Right renal pelvis (tissue), 4 donors: ENCODE measurements at regions not wholly inside any gene's neighbourhood (a gene's known extent, or its start where the extent isn't known, plus 50 kb on each side); places are given as distances from the start of the nearest gene placed in this dataset.

Source experiments
- DNase-seq, 4 donors: peaks; one replicate each; pipeline ENCODE4 v3.0.0-alpha.2; 2013; ENCODE audit warnings: low read depth in 4 of 4, low spot score in 3 of 4, missing footprints in 1 of 4

DNA sequence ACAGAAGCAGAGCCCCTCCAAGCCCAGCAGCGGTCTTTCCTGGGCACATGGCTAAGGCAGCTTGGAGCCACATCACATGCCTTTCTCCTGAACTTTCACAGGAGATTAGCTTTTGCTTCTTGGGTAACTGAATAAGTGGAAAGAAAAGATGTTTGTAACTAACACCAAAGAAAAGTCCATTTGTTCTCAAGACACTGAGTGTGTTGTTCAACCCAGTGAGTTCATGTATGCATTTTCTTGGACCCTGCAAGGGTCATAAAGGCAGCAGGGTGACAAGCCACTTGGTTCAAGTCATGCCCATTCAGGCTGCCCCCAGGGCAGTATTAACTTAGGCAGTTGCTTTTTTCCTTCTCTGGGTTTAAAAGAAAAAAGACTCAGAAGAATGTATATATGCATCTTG, 203.4 kb downstream of the FAM76B start:
- no peak for DNase-seq

DNA sequence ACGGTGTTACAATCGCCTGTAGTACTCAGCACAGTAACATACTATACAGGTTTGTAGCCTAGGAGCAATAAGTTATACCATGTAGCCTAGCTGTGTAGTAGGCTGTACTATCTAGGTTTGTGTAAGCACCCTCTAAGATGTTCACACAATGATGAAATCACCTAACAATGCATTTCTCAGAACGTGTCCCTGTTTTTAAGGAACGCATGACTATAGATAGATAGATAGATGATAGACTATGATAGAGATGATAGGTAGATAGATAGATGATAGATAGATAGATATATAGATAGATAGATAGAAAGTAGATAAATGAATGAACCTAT, 203.9 kb downstream of the FAM76B start:
- no peak for DNase-seq

DNA sequence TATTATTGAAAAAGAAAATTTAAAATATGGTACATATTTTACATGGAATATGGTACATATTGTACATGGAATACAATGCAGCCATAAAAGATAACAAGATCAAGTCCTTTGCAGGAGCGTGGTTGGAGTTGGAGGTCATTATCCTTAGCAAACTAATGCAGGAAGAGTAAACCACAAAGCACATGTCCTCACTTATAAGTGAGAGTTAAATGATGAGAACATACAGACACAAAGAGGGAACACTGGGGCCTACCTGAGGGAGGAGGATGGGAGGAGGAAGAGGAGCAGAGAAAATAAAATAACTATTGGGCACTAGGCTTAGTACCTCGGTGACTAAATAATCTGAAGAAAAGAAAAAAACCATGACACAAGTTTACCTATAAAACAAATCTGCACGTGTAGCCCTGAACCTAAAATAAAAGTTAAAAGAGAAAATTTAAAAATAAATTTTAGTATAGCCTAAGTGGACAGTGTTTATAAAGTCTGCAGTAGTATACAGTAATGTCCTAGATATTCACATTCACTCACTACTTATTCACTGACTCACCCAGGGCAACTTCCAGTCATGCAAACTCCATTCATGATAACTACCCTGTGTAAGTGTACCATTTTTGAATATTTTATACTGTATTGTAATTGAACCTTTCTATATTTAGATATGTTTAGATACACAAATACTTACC, 204.4 kb downstream of the FAM76B start:
- no peak for DNase-seq

DNA sequence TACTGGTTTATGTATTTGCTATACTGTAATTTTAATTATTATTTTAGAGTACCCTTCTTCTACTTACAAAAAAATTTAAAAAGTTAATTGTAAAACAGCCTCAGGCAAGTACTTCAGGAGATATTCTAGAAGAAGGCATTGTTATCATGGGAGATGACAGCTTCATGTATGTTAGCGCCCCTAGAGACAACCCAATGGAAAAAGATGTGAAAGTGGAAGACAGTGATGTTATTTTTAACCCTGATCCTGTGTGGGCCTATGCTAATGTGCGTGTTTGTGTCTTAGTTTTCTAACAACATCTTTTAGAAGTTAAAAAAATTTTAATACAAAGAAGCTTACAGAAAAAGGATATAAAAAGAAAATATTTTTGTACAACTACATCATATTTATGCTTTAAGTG, 205.0 kb downstream of the FAM76B start:
- no peak for DNase-seq

DNA sequence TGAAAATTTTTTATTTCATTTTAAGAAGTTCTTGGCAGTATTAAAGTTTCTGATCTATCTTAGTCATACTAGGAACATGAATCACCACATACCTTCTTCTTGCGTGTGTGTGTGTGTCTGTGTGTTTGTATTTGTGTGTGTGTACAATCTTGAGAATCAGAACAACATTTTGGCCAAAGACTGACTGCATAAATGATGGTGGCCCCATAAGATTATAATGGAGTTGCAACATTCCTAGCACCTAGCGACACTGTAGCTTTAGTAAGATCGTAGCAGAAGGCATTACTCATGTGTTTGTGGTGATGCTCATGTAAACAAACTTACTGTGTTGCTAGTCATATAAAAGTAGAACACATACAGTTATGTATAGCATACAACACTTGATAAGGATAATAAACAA, 205.4 kb downstream of the FAM76B start:
- no peak for DNase-seq

DNA sequence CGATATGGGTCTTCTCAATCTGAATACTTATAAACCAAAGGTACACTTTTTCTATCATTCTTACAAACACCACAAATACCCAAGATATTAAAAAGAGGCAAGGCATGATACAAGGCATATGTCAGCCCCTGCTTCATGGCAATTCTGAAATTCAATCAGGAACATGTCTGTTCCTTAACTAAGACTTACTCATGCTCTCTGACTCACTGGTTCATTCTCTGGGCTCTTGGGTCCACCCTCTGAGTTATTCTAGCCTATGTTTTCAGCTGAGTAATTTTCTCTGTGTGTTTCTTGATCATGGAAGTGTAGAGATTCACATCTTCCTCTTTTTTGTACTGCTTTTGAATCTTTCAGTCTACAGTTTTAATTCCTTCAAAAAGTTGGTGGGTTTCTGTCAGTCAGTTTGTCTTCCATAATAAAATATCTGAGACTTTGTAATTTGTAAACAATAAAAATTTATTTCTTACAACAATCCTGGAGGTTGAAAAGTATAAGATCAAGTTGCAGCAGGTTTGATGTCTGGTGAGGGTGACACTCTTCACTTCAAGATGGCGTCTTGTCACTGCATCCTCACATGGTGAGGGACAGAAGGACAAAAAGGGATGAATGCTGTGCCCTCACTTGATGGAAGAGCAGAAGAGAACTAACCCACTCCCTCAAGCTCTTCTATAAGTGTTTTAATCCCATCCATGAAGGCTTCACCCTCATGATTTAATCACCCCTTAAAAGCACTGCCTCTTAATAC, 211.7 kb downstream of the FAM76B start:
- DNase-seq, result no peak

DNA sequence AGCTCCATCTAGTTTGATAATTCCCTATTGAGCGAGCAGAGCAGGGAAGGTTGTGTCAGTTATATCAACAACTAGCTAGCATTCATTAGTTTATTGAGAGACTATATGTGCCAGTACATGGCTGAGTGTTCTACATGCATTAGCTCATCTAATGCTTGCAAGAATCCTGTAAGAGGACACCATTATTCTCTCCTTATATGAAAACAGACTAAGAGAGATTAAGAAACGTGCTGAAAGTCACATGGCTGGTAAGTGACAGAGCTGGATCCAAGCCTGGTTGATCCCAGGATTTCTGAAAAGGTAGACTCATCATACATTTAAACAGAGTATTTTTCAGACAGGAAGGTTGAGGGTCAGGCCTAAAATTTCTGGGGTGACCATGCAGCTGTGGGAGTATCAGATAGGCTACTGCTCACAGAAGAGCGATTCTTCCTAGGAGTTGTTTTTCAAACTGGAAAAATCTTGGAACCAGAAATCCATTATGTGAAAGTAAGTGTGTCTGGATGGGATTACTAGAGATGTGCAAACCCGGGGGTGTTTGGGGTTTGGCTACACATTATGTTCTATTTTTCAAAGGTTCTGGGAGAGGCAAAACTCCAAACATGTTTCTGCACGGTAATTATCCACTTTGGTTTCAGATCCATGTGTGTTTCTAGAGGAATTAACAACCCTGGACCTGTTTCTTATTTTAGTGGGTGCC, 213.3 kb downstream of the FAM76B start:
- no peak for DNase-seq

DNA sequence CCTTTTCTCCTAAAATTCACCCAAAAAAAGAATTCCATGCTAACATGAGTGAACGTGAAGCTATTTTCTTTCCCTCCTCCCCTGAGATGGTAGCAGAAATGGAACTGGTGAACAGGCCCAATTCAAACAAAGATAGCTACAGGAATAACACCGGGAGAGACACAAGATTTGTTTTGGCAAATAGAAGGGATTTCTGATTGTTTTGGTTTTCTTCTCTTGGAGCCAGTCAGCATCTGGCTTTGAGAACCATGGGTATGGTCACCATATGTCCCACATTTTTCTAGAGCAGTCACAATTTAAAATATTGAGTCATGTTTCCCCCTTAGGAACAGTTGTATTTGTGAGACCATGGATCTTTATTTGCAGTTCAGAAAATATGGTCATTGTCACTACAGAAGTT, 214.1 kb downstream of the FAM76B start:
- no peak for DNase-seq

DNA sequence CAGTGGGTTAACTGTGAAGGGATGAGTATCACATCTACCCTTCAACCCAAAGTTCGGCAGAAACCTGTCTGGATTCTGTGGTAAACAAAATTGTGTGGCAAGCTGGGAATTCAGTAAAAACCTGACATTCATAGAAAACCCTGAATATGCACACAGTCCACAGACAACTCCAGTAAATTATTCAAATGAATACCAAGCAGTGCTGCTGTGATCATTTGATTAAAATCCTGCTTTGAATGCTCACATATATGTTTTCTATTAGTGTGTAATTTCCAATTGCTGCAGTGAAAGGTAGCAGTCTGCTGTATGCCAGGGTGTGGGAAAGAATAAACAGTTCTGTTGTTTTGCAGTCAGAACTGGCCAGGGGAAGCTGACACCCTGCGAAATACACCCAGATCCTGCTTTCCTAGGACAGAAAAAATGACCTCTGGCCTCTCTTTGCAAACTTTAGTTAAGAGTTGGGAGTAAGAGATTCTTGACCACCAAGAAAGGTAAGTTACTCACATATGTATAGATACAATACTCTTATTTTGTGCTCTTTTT, 217.8 kb downstream of the FAM76B start:
- DNase-seq, result no peak

DNA sequence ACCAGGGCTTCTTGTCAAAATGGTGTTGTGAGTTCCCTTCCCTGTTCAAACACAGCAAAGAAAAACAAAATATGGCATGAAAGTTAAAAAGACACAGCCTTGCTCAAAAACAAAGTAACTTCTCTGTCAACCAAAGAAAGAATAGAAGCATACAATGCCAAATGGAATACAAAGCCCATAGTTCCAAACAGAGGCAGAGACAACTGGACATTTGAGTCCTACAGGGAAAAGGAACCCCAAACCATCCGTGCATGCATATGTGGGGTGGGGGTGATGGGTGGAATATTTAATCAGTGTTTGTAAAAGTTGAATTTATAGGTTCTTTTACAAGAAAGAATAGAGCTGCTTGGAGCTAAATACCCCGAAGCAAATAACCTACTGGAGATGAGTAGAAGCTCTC, 218.7 kb downstream of the FAM76B start:
- no peak for DNase-seq

DNA sequence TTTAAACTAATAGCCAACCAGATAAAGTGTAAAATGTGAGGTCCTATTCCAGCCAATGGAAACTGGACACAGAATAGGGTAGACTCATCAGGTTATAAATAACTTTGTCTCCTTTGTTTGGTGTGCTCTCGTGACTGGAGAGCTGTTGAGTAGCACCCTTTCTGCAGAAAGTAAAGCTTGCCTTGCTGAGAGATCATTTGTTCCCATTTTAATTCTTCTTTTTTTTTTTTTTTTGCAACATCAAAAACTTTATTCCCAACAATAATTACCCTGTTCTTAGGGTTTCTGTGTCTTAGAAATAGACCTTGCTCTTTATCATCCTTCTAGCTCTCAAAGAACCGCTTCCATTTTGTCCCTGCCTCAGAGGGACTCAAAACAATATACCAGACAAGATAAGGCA, 220.4 kb downstream of the FAM76B start:
- DNase-seq, result no peak

DNA sequence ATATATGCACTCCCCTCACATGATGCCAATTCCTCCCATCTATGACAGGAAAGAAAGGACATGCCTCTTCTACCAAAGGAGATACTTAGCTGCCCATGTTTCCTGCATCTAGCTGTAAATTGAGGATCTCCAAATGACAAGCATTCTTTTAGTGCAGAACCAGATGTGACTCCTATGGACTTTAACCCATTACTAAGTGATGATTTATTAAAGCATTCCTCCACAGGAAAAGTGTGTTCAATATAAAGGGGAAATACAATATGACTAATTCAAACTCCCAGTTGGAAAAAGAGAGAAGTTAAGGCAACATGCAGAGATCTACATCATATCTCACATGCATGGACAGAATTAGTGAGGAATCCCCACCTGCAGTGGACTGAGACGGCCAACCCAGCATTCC, 221.3 kb downstream of the FAM76B start:
- no peak for DNase-seq

DNA sequence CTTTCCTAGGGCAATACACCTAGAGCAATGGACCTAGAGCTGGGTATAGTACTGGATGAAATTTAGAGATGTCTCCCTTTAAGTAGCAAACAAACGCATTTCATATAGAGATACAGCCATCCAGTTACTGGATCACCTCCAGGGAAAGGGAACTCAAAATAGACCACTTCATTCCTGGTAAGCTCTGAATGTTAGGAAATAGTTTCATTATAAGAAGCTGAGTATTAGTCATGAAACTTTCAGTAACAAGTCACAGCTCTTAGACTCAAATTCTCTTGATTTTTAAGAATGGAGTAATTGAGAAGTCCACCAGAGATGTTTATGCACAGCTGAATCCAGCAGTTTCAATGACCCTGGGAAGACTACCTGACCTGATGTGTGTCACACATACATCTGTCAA, 221.9 kb downstream of the FAM76B start:
- no peak for DNase-seq

DNA sequence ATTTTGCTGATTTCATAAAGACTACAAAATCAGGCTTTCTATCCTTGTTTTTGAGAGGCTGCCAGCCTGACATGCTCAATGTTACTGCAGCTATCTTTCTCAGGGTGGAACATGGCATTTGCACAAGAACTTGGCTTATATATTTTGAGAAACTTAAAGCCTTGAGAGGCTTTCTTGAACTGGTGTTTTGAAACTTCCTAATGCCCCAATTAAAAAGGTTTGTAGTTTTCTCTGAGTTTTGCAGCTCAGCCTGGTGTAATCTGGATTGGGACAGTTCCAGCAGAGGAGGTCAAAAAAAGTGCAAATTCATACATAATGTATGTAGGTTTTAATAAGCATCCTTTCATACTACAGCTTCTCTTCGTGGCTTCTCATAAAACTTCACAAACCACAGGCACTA, 223.4 kb downstream of the FAM76B start:
- no peak for DNase-seq

DNA sequence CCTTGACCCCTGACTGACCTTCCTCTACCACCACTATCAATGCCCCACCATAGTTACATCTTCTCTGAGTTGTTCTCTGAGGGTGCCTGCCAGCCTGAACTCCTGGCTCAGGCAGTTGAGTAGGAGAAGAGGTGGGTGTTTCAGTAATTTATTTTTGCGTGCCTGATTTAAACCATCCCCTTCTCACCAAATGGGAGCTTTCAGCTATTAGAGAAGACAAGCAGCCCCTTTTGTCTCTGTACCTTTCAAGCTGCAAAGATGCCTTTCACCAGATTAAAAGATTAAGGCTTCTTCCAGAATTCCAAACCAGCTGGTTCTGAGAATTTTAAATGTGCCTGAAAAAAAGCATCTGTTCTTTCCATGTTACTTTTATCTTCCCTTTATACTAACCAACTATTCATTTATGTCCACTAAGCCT, 223.8 kb downstream of the FAM76B start:
- DNase-seq, result no peak

DNA sequence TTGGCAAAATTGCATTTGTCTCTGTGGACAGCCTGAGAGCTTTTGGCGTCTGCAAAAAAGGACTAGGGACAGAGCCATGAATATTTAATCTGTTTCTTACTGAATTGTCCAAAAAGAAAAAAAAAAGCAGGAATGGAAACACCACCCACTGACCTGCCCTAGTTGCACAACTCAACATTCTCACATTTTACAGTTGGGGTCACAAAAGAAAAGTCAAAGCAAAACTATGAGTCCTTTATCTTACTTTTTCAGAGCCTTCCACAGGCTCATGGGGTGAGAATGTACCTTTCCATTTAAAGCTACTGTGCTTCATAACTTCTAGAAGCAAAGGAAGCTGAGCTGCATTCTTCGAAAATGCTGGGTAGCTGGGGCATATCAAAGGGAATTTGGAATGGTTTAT, 225.7 kb downstream of the FAM76B start:
- no peak for DNase-seq

DNA sequence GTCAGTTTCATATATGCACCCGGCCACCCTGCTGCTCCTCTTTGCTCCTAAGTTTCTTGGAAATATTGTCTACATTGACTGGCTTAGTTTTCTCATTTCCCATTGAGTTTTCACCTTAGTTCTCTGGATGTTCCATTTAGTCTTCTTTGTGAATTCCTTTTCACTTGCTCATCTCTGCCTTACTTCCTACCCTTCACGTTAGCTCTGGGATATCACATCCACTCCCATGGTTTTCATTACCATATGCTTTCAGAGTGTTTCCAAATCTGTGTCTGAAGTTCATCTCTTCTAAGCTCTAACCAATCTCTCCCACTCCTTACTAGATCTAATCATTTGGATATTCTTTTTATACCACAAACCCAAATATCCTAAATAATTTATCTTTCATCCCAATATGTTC, 226.4 kb downstream of the FAM76B start:
- no peak for DNase-seq

DNA sequence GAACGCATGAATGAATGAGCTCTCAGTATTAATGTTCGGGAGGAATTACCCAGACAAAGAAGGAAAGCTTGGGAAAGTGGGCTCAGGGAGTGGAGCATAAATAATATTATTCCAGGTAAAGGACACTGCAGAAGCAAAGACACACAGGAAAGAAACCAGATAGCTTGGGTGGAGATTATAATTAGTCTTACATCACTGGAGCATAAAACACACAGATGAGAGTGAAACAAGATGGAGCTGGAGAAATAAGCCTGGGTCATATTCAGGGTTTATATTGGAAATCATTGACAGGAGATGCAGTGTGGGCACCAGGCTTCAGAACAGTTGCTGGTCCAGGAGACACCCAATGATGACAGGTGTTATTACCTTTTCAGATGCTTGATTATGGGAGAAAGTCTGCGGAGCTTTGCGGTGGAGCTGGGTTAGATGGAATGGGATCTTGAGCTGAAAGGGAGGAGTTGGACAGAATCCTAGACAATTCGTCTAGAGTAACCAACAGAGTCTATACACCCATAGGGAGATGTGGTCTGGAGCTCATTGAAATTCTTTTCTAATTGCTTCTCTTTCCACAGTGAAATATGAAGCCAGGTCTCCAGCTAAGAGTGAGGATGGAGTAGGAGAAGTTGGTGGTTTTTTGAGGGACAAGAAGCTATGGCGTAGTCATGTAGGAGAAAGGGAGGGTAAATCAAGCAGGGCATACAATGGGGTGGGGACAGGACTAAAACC, 227.2 kb downstream of the FAM76B start:
- DNase-seq, result no peak

DNA sequence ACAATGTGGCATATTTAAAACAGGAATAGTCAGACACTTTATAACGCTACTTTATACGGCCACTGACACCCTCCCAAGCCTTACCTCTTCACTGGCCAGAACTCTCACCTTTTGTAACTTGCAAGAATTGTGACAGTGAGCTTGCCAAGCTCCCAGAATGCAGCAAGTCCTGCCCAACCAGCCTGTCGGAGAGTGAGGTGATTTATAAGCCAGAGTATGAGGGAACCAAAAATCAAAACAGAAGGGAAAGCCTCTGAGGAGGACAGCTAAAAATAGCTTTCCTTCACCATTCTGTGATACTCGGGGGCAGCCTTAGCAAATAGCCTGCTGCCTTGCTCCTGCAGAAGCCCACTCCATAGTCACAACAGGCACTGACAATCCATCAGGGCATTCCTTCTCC, 229.7 kb downstream of the FAM76B start:
- no peak for DNase-seq

DNA sequence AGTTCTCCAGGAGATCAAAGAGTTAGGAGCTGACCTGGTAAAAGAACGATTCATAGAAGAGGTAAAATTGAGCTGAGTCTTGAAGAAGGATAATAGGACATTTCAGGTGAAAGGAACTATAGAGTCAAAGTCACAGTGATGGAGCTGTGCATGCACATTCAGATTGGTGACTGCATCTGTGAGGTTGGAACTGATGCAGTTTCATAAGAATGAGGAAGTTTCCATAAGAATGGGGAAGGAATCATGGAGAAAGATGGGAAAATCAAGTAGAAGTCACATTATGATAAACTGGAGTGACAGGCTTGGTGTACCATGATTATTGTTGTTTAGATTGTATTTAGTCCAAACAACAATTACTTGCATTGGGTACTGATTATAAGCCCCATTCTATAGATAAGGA, 232.2 kb downstream of the FAM76B start:
- no peak for DNase-seq
